ENCODE measurements at regions not wholly inside any gene's neighbourhood (a gene's known extent, or its start where the extent isn't known, plus 50 kb on each side); places are given as distances from the start of the nearest gene placed in this dataset.

GRCh38 chr3:14307656-14308302, 94.6 kb upstream of the SLC6A6 start:
- DNase-seq (ENCODE audit: low read depth in 3 of 3): no peak

GRCh38 chr3:14311729-14312128, 90.7 kb upstream of the SLC6A6 start:
- no peak for DNase-seq (ENCODE audit: low read depth in 3 of 3)

DNA sequence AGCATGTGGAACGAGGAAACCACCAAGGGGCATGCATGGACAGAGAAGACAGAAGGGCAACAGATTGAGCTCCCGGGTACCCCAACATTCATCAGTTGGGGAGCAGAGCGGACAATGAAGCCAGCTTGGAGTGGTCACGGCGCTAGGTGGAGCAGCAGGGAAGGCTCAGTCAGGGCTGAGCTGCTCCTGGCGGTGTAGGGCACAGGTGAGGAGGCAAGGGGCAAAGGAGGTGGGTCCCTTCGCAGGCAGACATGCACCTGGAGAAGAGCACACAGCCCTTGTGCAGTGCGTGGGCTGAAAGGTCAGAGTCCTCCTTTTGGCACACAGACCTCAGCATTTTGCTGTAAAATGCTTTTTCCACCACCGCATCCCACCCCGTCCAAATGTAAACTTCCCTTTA, 90.0 kb upstream of the SLC6A6 start:
- no peak for DNase-seq (ENCODE audit: low read depth in 3 of 3)

DNA sequence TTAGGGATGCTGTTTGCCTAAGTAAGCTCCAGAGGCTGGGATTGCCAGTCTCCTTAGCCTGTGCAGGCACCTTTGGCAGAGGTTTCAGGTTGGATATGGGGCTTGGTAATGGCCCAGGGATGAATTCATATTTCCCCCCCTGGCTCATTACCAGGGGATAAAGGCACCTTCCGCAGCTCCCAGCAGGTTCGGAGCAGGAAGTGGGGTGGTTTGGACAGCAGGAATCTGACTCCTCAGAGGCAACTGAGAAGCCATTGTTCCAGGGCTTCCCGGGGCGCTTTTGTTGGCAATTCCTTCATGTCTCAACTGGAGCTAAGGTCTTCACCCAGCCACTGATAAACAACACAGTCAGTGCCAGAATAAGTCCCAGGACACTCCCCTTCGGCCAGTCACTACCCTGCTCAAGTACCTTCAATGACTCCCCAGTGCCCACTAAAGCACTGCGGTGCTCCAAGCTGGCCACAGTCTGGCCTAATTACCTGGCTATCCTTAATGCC, 85.3 kb upstream of the SLC6A6 start:
- DNase-seq (ENCODE audit: low read depth in 3 of 3): no peak

DNA sequence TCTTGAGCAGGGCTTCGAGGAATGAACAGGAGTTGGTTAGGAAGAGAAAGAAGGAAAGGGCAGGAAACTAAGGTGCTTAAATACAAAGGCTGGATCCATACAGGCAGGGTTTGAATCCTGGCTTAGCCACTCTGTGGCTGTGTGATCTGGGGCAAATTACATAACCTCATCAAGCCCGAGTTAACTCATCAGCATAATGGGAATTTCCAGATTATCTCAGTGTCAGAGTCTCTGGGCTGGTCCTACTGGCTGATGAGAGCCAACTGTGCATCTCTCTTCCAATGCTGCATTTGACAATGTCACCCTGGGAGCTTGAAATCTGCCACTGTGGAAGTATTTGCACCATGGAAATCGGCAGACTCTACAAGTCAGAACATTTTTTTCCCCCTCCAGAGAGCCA, 83.8 kb upstream of the SLC6A6 start:
- DNase-seq (ENCODE audit: low read depth in 3 of 3): no peak

- DNase-seq (ENCODE audit: low read depth in 3 of 3): no peak
Measured at GRCh38 chr3:14319654-14320182, 82.7 kb upstream of the SLC6A6 start.

- no peak for DNase-seq (ENCODE audit: low read depth in 3 of 3)
Measured at GRCh38 chr3:14320219-14320618, 82.2 kb upstream of the SLC6A6 start.

GRCh38 chr3:14322001-14322400, 80.4 kb upstream of the SLC6A6 start:
- DNase-seq (ENCODE audit: low read depth in 3 of 3): no peak

DNA sequence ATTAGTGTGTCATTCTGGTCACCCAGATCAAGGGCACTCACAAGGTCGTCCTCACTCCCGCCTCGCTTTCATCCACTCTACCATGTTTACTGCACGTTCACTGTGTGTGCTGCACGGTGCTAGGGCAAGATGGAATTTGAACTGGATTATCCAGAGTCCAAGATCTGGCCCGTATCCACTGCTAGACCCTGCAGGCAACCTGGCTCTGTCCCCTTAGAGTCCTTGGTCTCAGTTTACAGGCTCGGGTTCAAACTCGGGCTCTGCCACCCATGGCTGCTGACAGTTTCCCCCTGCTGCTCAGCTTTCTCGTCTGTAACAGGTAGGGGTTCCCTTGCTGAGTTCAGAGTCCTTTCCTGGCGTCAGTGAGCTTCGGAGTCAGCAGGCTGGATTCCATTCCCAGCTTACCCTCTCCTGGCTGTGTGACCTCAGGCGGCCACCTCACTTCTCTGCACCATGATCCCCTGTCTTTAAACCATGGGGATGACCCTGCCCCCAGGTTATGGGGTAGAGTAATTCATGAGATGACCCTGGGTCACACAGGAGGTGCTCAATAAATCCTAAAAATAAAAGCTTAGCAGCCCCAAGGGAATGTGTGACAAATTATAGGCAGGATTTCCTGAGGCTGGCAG, 79.6 kb upstream of the SLC6A6 start:
- DNase-seq (ENCODE audit: low read depth in 3 of 3): no peak

GRCh38 chr3:14323401-14324223, 78.8 kb upstream of the SLC6A6 start:
- no peak for DNase-seq (ENCODE audit: low read depth in 3 of 3)

- DNase-seq (ENCODE audit: low read depth in 3 of 3): no peak
Measured at GRCh38 chr3:14324224-14324944, 78.0 kb upstream of the SLC6A6 start.

- DNase-seq (ENCODE audit: low read depth in 3 of 3): no peak
Measured at GRCh38 chr3:14328422-14328821, 74.0 kb upstream of the SLC6A6 start.

GRCh38 chr3:14329116-14329830, 73.1 kb upstream of the SLC6A6 start:
- DNase-seq (ENCODE audit: low read depth in 3 of 3): no peak

DNA sequence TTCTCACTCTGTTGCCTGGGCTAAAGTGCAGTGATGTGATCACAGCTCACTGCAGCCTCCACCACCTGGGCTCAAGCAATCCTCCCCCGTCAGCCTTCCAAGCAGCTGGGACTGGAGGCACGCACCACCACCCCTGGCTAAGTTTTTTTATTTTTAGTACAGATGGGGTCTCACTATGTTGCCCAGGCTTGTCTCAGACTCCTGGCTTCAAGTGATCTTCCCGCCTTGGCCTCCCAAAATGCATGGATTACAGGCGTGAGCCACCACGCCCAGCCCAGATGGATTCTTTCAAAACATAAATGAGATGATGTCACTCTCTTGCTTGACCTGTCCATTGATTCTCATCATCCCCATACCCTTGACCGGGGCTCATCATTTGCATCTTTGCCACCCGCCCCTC, 72.6 kb upstream of the SLC6A6 start:
- DNase-seq (ENCODE audit: low read depth in 3 of 3): no peak

GRCh38 chr3:14330508-14330907, 71.9 kb upstream of the SLC6A6 start:
- DNase-seq (ENCODE audit: low read depth in 3 of 3): no peak

GRCh38 chr3:14331251-14331650, 71.2 kb upstream of the SLC6A6 start:
- no peak for DNase-seq (ENCODE audit: low read depth in 3 of 3)

DNA sequence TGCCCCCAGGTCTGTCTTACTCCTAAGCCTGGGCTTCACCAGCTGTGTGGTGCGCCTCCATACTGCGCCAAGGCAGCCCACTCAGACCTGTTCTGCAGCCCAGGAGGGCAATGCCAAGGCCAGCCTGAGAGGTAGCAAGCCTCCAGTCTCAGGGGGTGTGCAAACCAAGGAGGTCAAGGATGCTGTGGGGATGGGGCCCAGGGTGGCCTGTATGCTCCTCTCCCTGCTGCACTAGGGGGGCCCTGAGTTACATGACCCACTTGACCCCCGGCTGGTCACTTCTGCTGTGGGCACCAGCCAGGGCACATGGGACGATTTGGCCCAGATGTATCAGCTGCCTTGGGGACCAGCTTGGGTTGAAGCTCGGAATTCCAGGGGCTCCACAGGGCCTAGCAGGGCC, 70.0 kb upstream of the SLC6A6 start:
- no peak for DNase-seq (ENCODE audit: low read depth in 3 of 3)

DNA sequence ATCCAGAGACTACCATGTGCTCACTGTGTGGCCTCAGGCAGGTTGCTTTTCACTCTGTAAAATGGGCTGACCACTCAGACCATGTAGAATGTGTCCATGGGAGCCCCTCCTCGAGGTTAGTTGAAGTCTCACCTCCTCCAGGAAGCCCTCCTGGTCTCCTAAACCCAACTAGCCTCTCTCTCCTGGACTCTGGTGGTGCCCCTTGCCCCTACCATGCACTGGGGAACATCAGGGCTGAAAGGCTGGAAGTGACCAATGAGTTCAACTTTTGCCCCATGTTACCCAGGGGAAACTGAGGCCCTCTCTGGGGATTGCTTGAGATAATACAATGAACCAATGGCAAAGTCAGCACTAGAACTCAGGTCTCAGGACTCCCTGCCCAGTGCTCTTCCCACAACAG, 69.2 kb upstream of the SLC6A6 start:
- no peak for DNase-seq (ENCODE audit: low read depth in 3 of 3)

DNA sequence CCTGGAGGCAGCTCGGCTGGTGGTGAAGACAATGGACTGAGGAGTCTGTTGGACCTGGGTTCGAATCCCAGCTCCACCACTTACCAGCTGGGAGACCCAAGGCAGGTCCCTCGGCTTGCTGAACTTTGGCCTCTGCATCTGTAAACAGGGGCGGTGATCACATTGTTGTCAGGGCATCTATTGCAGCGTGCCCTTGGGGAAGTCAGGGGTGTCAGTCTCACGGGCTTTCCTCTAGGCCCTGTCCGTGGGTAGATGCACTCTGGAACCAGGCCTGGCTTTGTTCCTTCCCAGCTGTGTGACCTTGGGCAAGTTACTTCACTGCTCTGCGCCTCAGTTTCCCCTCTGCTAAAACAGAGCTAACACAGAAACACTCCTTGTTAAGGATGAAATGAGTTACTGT, 68.8 kb upstream of the SLC6A6 start:
- DNase-seq (ENCODE audit: low read depth in 3 of 3): no peak

- DNase-seq (ENCODE audit: low read depth in 3 of 3): no peak
Measured at GRCh38 chr3:14334136-14334535, 68.3 kb upstream of the SLC6A6 start.

DNA sequence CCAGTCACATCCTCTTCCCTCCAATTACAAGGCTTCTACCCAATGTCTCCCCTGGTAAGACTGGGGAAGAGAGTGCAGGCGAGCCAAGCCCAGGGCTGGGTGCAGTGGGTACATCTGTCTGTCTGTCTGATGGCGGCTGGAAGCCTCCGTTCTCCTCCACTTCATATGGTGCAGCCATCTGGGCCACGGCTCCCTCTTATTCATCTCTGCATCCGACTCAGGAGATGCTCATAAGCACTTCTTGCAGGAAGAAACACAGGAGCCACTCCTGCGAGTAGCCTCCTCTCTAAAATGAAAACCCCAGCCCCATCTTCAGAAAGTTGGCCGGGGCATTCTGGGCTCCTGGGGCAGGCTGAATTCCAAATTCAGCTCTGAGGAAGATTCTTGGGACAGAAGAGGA, 67.5 kb upstream of the SLC6A6 start:
- DNase-seq (ENCODE audit: low read depth in 3 of 3): no peak
